Stomach (tissue), 4 donors: ENCODE measurements at regions not wholly inside any gene's neighbourhood (a gene's known extent, or its start where the extent isn't known, plus 50 kb on each side); places are given as distances from the start of the nearest gene placed in this dataset.

Experiments used
- EP300 ChIP-seq: sonication (generic); formaldehyde crosslinking; IDR thresholded peaks from one replicate; pipeline ENCODE4 v1.6.1; 2017; ENCODE audit warnings: antibody characterized with exemption
- POLR2A ChIP-seq, 4 donors: fragments of 450-650 bp; IDR thresholded peaks; one replicate each; pipeline ENCODE4 v1.6.1; 2016; ENCODE audit warnings: antibody characterized with exemption in 4 of 4, control low read depth in 2 of 4, mild to moderate bottlenecking in 1 of 4, moderate library complexity in 1 of 4
- POLR2AphosphoS5 ChIP-seq, 3 donors: sonication (generic); formaldehyde crosslinking; IDR thresholded peaks; one replicate each; pipeline ENCODE4 v1.6.1; 2016; ENCODE audit warnings: antibody characterized with exemption in 3 of 3
- TF ChIP-seq, protein P1 (sequence below), 7 experiments: fragments of 450-650 bp in 4 of 7; fragments of 200-600 bp in 3 of 7; sonication (generic) in 3 of 7; IDR thresholded peaks; one replicate each; pipeline ENCODE4 v1.5.1; 2016 to 2019; ENCODE audit warnings: antibody characterized with exemption in 7 of 7, control low read depth in 2 of 7, mild to moderate bottlenecking in 1 of 7

DNA sequence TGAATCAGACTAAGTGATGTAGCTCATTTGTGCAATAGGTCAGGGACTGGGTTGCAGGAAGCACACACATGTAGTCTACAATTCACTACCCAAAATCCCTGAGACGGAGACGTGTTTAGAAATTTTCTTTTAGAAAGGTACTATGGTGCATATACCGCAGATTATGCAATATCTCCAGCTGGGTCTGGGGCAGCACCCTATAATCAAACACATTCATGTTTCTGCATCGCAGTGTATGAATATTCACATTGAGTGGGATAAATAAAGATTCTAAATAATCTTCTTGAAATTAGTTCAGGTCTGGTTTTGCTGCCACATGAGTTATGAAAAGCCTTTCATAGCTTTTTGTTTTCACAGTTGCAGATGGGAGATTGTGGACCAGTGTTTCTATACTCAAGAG lies 395.7 kb upstream of the FANCL start:
- TF ChIP-seq, protein P1, sequence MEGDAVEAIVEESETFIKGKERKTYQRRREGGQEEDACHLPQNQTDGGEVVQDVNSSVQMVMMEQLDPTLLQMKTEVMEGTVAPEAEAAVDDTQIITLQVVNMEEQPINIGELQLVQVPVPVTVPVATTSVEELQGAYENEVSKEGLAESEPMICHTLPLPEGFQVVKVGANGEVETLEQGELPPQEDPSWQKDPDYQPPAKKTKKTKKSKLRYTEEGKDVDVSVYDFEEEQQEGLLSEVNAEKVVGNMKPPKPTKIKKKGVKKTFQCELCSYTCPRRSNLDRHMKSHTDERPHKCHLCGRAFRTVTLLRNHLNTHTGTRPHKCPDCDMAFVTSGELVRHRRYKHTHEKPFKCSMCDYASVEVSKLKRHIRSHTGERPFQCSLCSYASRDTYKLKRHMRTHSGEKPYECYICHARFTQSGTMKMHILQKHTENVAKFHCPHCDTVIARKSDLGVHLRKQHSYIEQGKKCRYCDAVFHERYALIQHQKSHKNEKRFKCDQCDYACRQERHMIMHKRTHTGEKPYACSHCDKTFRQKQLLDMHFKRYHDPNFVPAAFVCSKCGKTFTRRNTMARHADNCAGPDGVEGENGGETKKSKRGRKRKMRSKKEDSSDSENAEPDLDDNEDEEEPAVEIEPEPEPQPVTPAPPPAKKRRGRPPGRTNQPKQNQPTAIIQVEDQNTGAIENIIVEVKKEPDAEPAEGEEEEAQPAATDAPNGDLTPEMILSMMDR (IDR thresholded peaks at IDR 0.05) = no peak
- TF ChIP-seq POLR2A (IDR thresholded peaks at IDR 0.05) (no peak), EP300 (no peak), POLR2AphosphoS5 (IDR thresholded peaks at IDR 0.05) (no peak)
